AG10803 (cell line): ENCODE measurements at regions not wholly inside any gene's neighbourhood (a gene's known extent, or its start where the extent isn't known, plus 50 kb on each side); places are given as distances from the start of the nearest gene placed in this dataset.
A peak's percentile ranks its signal among the peaks of the same experiment; 100 is the strongest.

Source experiments
- DNase-seq: peaks from one replicate; pipeline ENCODE4 v3.0.0; 2010; ENCODE audit warnings: low read depth
- H3K4me3 ChIP-seq: 2 replicates; pipeline ENCODE4 v1.5.1; 2011; ENCODE audit warnings: mild to moderate bottlenecking, low read length, control low read depth
- CTCF ChIP-seq: conservative IDR thresholded peaks from 2 replicates; pipeline ENCODE4 v1.5.1; 2011; ENCODE audit warnings: mild to moderate bottlenecking, low read length, control low read depth, inconsistent platforms

- no peak for TF ChIP-seq CTCF
- H3K4me3 ChIP-seq: no peak overlapping the region
- DNase-seq: peak; percentile 90
Observed at GRCh38 chr9:105187781-105188180, 56.7 kb upstream of the SLC44A1 start.

DNA sequence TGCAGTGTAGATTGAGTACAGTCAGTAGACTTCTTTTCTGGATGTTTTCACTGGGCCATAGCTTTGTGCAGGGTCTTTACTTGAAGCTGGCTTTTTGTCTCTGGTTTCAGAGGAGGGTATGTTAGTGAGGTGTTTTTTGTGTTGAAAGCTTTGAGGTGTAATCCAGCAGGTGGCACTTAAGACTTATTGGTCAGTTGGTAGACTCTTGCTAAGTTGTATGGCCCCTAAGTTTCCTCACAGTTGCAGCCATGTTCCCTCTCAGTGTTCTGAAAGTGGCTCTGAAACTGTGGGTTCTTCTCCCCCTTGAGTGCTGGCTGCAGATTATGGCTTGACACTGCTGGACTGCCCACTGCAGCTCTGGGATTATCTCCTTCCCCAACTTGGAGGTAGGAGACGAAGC, 55.7 kb upstream of the SLC44A1 start:
- TF ChIP-seq CTCF: no peak
- no peak for DNase-seq
- no peak overlapping the region for H3K4me3 ChIP-seq

DNA sequence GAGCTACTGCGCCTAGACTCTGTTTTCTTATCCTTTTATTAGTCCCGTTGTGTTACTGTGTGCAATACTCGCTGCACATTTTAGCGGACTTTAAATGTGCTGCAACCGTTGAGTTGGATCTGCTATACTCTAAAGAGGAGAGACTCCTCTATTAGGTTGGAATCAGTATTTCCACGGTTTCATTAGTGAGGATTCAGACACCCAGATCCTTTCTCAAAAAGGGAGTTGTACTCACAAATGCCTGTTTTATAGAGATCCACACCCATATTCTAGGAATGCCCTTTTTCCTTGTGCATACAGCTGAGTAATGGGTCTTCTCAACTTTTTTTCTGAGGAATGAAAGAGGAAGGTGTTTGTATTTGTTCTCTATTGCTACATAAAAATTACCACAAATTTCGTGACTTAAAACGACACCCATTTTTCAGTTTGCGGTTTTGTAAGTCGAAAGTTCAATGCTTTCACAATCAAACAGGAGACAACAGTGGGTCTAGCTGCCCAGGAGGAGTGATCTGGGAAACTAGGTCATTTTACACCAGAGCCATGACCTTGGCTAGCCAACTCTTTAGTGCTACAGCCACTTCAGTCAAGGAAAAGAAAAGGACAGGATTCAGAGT, 52.8 kb upstream of the SLC44A1 start:
- no peak for TF ChIP-seq CTCF
- DNase-seq: peak; percentile 19
- H3K4me3 ChIP-seq: no peak overlapping the region

- no peak for DNase-seq
- no peak overlapping the region for H3K4me3 ChIP-seq
- TF ChIP-seq CTCF: no peak
Observed at GRCh38 chr9:105193560-105193959, 50.9 kb upstream of the SLC44A1 start.

- no peak for TF ChIP-seq CTCF
- H3K4me3 ChIP-seq: no peak overlapping the region
- DNase-seq: no peak
Observed at GRCh38 chr9:105194234-105194633, 50.2 kb upstream of the SLC44A1 start.
